Mammary epithelial cell (primary cell): ENCODE measurements at regions not wholly inside any gene's neighbourhood (a gene's known extent, or its start where the extent isn't known, plus 50 kb on each side); places are given as distances from the start of the nearest gene placed in this dataset.

Experiments used
- EZH2 ChIP-seq: IDR thresholded peaks from 2 replicates; pipeline ENCODE4 v1.6.1; 2012; ENCODE audit warnings: low read length, inconsistent platforms, borderline replicate concordance
- TF ChIP-seq, protein P1 (sequence below), 2 donors: IDR thresholded peaks in 1 of 2; conservative IDR thresholded peaks in 1 of 2; 2 replicates each; pipeline ENCODE4 v1.5.1; 2011 to 2012; ENCODE audit warnings: inconsistent platforms in 2 of 2, low read length in 2 of 2, mild to moderate bottlenecking in 2 of 2, control low read depth in 1 of 2, low read depth in 1 of 2; ENCODE audit not compliant: insufficient read depth in 1 of 2; ENCODE audit errors: extremely low read depth in 1 of 2

DNA sequence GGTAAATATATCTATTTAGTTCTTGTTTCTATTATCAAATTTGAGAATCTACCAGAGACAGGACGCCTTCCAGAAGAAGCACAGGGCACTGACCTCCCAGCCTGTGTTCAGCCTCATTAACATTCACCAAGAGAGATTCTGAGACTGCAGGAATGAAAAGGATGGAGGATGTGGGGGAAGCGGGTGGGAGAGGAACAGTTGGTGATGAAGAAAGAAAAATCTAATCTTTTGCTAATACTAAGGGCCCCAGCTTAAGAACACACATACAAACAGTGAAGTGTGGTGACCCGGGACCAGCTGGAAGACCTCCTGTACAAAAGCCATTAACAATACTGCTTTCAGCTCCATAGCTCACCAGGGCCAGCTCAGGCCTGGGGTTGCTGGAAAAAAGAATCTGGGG lies 160.5 kb downstream of the NUAK1 start:
- TF ChIP-seq, protein P1, sequence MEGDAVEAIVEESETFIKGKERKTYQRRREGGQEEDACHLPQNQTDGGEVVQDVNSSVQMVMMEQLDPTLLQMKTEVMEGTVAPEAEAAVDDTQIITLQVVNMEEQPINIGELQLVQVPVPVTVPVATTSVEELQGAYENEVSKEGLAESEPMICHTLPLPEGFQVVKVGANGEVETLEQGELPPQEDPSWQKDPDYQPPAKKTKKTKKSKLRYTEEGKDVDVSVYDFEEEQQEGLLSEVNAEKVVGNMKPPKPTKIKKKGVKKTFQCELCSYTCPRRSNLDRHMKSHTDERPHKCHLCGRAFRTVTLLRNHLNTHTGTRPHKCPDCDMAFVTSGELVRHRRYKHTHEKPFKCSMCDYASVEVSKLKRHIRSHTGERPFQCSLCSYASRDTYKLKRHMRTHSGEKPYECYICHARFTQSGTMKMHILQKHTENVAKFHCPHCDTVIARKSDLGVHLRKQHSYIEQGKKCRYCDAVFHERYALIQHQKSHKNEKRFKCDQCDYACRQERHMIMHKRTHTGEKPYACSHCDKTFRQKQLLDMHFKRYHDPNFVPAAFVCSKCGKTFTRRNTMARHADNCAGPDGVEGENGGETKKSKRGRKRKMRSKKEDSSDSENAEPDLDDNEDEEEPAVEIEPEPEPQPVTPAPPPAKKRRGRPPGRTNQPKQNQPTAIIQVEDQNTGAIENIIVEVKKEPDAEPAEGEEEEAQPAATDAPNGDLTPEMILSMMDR (conservative IDR thresholded peaks at IDR 0.05 in 1 of 2, IDR thresholded peaks at IDR 0.05 in 1 of 2; ENCODE audit: extremely low read depth in 1 of 2, insufficient read depth in 1 of 2, low read depth in 1 of 2, low read length in 2 of 2), result no peak
- TF ChIP-seq EZH2, result no peak
